ENCODE measurements at regions not wholly inside any gene's neighbourhood (a gene's known extent, or its start where the extent isn't known, plus 50 kb on each side); places are given as distances from the start of the nearest gene placed in this dataset.

DNA sequence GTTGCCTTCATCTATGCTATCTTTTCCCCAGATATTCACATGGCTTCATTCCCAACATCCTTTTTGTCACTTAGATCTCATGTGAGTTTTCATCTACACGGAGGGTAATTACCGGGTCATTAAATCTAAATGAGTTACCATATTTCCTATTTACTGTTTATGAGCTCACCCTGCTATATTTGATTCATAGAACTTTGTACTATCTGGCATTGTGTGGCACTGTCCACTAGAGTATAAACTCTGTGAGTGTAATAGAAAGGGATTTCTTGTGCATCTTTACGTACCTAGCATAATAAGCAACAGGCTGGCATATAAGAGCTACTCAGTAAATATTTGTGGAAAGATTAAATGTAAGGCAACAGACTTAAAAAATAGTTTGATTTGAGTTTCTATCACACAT, 86.1 kb upstream of the LMO3 start:
- Histone ChIP-seq H3K4me3 (ENCODE audit: low read depth, low read length) (no peak overlapping the region), H3K27me3 (ENCODE audit: control insufficient read depth, insufficient read depth, low read length) (no peaks in the 10 kb centered on the region), H3K36me3 (ENCODE audit: control insufficient read depth, insufficient read depth, low read length) (no peaks in the 10 kb centered on the region)
- DNase-seq (ENCODE audit: low read depth): no peak
- TF ChIP-seq CTCF (IDR thresholded peaks at IDR 0.05; ENCODE audit: insufficient read depth, low read length, severe bottlenecking): no peak
- FAIRE-seq: no peak

DNA sequence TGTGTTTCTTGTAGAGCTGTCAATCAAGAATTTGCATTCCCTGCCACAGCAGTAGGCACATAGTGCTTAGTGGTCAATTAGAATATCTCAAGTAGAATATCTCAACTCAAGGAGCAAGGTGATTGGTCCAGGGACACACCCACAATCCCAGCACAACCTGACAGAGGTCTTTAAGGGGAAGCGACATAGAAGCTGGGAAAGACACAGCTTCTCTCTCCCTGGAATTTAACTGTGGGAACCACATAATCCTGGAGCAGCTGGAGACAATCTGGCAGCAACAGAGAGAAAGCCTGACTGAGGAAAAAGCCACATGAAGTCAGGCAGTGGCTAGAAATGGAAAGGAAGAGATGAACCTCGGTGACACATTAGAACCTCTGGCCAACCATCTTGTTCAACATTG, 85.7 kb upstream of the LMO3 start:
- no peak for FAIRE-seq
- no peak for TF ChIP-seq CTCF (IDR thresholded peaks at IDR 0.05; ENCODE audit: insufficient read depth, low read length, severe bottlenecking)
- H3K4me3 ChIP-seq (ENCODE audit: low read depth, low read length): no peak overlapping the region

DNA sequence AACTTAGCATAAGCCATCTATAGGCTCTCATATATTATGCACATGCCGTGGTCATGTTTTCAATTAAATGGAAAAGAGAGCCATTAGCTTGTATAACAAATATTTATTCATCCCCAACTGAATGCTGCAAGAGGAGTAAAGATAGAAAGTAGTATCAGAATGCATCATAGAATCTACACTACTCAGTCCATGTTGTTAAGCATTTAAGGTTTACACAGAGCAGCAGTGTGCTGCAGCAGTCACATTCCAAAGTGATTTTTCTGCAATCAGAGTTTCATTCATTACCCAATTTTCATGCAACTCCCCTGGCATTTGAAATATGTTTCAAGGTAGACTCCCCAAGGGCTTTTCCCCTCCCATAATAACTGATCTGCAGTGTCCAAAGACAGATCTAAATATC, 82.2 kb upstream of the LMO3 start:
- FAIRE-seq: no peak
- Histone ChIP-seq H3K27me3 (ENCODE audit: control insufficient read depth, insufficient read depth, low read length) (no peaks in the 10 kb centered on the region), H3K36me3 (ENCODE audit: control insufficient read depth, insufficient read depth, low read length) (no peaks in the 10 kb centered on the region), H3K4me3 (ENCODE audit: low read depth, low read length) (no peak overlapping the region)
- DNase-seq (ENCODE audit: low read depth): no peak
- TF ChIP-seq CTCF (IDR thresholded peaks at IDR 0.05; ENCODE audit: insufficient read depth, low read length, severe bottlenecking): no peak

More for the DNA sequence above, 85.7 kb upstream of the LMO3 start:
- DNase-seq (ENCODE audit: low read depth): no peak
- H3K36me3 ChIP-seq (ENCODE audit: control insufficient read depth, insufficient read depth, low read length): no peaks in the 10 kb centered on the region
- H3K27me3 ChIP-seq (ENCODE audit: control insufficient read depth, insufficient read depth, low read length): no peaks in the 10 kb centered on the region

- DNase-seq (ENCODE audit: low read depth) (peak; percentile 15), FAIRE-seq (no peak)
- H3K27me3 ChIP-seq (ENCODE audit: control insufficient read depth, insufficient read depth, low read length): no peaks in the 10 kb centered on the region
- no peak overlapping the region for H3K4me3 ChIP-seq (ENCODE audit: low read depth, low read length)
- TF ChIP-seq CTCF (IDR thresholded peaks at IDR 0.05; ENCODE audit: insufficient read depth, low read length, severe bottlenecking): peak; percentile 14
- no peaks in the 10 kb centered on the region for H3K36me3 ChIP-seq (ENCODE audit: control insufficient read depth, insufficient read depth, low read length)
Observed at GRCh38 chr12:16685107-16685506, 79.1 kb upstream of the LMO3 start.

GRCh38 chr12:16681196-16681595, 75.2 kb upstream of the LMO3 start:
- DNase-seq (ENCODE audit: low read depth) (no peak), FAIRE-seq (no peak)
- H3K27me3 ChIP-seq (ENCODE audit: control insufficient read depth, insufficient read depth, low read length): no peaks in the 10 kb centered on the region
- no peak for TF ChIP-seq CTCF (IDR thresholded peaks at IDR 0.05; ENCODE audit: insufficient read depth, low read length, severe bottlenecking)
- no peaks in the 10 kb centered on the region for H3K36me3 ChIP-seq (ENCODE audit: control insufficient read depth, insufficient read depth, low read length)
- H3K4me3 ChIP-seq (ENCODE audit: low read depth, low read length): no peak overlapping the region

- H3K27me3 ChIP-seq (ENCODE audit: control insufficient read depth, insufficient read depth, low read length): no peaks in the 10 kb centered on the region
- H3K36me3 ChIP-seq (ENCODE audit: control insufficient read depth, insufficient read depth, low read length): no peaks in the 10 kb centered on the region
- TF ChIP-seq CTCF (IDR thresholded peaks at IDR 0.05; ENCODE audit: insufficient read depth, low read length, severe bottlenecking): no peak
- no peak overlapping the region for H3K4me3 ChIP-seq (ENCODE audit: low read depth, low read length)
- no peak for DNase-seq (ENCODE audit: low read depth)
- FAIRE-seq: no peak
Observed at GRCh38 chr12:16675438-16675837, 69.5 kb upstream of the LMO3 start.

Data from bronchial epithelial cell (primary cell).